Left renal cortex interstitium (tissue), 4 donors: ENCODE measurements at regions not wholly inside any gene's neighbourhood (a gene's known extent, or its start where the extent isn't known, plus 50 kb on each side); places are given as distances from the start of the nearest gene placed in this dataset.
A peak's percentile ranks its signal among the peaks of the same experiment; 100 is the strongest.
"Not testable (repeated sequence)": the region's sequence is repeated elsewhere in the genome, so short reads cannot be mapped to it uniquely, and the experiment has no call there.

Experiments
- DNase-seq, 4 donors: peaks; one replicate each; pipeline ENCODE4 v3.0.0-alpha.2; 2013; ENCODE audit warnings: low read depth in 4 of 4, low spot score in 2 of 4, missing footprints in 1 of 4

DNA sequence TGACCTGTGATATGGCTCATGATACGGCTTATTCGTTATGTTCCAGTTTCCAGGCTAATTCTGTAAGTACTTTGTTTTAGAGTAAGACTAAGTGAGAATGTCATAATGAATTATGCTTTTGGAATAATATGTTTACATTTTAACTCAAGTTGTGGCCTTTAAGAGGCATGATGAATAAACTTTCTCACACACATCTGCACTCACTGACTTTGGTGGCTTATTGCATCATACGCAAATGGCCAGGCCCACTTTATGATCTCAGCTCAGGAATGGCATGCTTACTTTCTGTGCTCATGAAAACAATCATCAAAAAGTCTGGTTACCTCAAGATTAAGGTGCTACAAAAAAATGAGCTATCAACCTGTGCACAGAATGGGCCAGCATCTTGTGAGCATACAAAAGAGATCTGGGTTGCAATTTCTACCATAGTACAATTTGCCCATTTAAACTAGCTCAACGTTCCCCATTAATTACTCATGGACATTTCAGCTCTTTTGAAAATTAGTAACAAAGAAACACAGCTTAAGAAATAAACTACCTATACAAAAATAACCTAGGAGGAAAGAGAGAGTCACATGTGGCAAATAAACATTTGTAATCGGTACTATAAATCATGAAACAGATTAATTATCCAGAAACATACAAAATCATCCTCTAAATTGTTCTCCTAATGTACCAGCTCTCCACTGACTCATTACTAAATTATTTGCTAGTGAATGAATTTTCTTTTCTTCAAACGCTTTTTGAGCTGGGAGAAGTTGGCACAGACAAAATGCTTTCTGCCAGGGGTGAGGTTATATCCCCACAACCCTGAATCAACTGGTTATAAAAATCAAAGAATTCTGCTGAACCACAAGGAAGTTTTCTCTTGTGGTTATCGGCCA is 439.0 kb upstream of the ADAMTS9 start:
- no peak for DNase-seq

DNA sequence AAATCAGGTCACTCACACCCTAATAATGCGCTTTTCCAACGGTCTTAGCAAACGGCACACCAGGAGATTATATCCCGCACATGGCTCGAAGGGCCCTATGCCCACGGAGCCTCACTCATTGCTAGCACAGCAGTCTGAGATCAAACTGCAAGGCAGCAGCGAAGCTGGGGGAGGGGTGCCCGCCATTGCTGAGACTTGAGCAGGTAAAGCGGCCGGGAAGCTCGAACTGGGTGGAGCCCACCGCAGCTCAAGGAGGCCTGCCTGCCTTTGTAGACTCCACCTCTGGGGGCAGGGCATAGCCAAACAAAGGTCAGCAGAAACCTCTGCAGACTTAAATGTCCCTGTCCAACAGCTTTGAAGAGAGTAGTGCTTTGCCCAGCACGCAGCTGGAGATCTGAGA is 432.4 kb upstream of the ADAMTS9 start:
- not testable (repeated sequence) for DNase-seq

DNA sequence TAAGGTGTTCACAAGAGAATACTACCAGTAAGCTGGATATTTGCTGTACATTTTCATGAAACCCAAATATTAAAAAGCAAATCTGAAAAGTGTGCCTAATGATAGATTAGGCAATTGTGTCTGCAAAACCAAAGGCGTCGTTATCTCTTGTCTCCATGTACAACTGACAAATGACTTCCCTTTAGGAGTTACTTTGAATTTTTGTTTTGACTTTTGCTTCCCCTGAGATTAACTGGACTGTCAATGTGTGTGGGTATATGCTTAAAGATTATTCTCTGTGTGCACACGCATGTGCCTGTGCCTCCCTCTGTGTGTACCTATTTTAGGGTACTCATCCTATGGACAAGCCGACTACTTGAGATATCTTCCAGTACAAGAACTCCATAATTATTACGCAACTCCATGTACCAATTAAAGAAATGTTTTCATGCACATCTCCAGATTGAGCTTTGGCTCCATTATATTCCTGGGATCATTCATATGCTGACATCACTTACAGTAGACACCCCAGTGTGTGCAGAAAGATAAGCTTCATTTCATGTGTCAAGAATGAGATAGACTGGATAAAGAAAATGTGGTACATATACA is 431.2 kb upstream of the ADAMTS9 start:
- DNase-seq: no peak

- DNase-seq: no peak
Measured at GRCh38 chr3:65114041-65114440, 426.2 kb upstream of the ADAMTS9 start.

DNA sequence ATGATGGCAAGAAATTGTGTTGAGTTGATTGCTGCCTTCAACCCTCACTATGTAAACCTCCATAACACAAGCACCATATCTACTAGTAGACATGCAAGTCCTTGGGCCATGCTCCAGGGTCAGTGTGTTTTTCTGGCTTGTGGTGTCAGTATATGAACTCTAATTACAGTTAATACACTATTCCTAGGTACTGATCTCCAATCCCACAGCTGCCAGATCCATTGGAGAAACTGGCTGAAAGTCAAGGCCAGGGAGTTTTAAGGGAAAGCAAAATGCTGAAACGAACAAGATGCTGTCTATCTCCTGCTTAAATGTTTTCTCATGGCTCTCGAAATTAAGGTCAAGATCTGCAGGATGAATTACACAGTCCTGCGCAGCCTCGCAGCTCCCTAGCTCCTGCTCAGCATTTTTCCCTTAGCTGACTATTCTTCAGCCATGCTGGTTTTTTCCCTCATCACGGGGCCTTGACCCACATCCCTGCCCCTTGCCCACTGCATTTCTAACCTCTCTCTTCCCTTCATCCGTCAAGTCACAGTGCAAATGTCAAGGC is 425.0 kb upstream of the ADAMTS9 start:
- no peak for DNase-seq

DNA sequence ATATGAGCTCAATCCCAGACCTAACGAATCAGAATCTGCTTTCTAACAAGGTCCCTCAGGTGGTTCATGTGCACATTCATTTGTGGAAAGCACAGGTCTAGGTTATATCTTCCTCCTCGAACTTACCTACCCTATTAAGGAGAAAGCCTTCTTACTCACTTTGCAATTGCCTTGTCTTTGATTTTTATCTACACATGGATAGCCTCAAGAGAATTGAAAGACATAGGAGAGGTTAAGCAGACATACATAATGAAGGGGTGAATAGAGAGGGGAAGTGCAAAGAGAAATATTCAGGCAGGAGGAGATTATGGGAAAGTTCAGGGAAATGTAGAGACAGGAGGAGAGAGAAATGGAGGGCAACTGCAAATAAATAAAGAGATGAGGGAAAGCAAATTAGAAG is 422.9 kb upstream of the ADAMTS9 start:
- DNase-seq: no peak

DNA sequence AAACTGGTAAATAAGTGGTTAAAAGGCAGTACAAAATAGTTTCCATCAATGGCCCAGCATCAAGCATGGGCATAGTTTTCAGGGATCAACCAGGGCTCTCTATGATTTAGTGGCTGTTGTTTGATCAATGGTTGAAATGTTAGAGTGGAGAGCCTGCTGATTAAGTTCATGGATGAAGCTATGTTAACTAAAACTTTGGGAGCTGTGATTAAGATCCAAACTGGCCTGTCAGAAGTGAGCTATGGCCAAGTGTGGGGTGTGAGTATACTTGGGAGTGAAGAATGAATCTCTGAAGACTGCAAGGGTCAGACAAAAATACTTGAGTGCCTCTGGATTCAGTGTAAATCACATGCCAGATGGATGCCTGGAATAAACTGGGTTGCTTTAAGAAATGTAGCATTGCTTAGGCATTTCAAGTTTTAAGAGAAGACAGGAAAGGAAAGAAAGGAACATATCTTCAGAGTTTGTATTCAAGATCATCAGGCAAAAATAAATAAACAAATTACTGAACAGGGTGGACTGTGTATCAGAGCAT is 422.2 kb upstream of the ADAMTS9 start:
- no peak for DNase-seq

- no peak for DNase-seq
Measured at GRCh38 chr3:65107174-65107573, 419.4 kb upstream of the ADAMTS9 start.

DNA sequence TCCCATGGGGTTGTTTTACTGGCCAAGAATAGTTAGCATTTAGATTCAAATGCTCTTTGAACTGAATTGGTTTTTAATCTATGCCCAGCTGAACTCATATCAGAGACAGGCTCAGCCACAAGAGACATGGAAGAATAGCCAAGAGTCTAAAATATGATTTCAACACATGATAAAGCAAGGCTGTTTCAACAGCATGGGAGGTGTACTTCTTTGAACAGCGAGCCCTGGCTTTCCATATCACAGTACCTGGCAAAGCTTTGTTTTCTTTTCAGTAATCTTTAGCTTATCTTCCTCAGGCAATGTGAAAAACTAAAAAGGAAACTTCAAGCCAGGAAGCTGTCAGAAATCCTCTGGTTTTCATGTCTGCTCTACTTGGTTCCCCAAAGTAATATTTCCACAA is 413.6 kb upstream of the ADAMTS9 start:
- DNase-seq: no peak

GRCh38 chr3:65098400-65098799 is 410.6 kb upstream of the ADAMTS9 start:
- DNase-seq: no peak

DNA sequence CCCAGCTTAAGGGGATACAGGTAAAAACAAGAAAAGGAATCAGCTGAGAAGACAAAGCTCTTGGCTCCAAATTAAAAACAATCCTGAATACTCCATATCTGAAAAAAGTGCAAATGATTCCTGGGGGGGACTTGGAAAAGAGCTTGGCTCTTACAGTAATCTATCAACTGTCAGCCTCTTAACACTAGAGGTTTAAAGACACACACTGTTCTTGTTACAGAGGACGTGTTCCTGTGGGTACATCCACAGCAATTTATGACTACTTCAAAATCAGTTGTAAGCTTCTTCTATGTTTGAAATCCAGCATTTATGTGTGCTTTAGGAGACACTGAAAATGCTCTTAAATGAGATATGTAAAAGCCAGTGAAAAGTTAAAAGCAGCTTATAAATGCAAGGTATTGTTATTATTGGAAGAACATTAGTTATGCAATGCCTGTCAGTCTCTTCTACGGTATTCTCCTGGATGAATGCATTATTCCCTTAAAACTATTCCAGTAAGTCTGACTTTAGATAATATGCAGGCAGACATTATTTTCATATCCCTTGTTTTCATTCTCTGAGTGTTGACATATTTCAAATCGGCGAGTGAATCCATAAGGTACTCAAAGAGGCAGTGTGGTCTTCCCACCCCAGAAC is 408.4 kb upstream of the ADAMTS9 start:
- DNase-seq: no peak

DNA sequence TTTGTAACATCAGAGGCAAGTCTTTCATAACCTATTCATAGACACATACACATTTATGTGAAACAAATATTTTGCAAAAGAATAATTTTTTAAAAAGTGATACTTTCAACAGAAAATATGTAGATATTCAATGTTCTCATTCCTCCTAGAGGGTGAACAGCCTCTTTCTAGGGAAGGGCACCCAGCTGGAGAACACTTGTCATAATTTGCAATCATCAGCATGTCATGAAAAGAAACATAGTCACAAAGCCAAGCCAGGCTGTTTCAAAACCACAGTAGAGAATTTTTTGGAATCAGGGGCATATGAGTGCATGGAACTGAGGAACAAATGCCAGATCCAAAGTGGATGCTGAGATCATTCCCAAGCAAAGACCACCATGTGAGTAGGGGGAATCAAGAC is 406.9 kb upstream of the ADAMTS9 start:
- no peak for DNase-seq

GRCh38 chr3:65093641-65094040 is 405.8 kb upstream of the ADAMTS9 start:
- DNase-seq: no peak

- no peak for DNase-seq
Measured at GRCh38 chr3:65091565-65091964, 403.8 kb upstream of the ADAMTS9 start.

DNA sequence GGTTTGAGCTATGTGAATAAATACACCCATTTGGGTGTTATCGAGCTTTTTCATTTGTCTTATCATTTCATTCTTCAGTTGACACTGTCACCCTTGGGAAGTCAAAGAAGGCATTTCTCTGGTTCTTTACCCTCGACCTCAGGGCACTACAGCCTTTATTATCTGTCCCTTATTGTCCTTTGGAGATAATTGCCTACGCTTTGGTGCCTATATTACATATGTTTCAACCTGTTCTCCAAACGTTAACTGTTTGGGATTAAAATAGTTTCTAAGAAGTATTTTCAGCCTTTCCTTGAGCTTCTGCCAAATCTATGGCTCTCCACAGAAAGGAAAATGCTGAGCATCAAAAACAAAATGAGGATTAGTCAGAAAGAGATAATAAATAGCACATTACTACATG is 395.4 kb upstream of the ADAMTS9 start:
- no peak for DNase-seq

DNA sequence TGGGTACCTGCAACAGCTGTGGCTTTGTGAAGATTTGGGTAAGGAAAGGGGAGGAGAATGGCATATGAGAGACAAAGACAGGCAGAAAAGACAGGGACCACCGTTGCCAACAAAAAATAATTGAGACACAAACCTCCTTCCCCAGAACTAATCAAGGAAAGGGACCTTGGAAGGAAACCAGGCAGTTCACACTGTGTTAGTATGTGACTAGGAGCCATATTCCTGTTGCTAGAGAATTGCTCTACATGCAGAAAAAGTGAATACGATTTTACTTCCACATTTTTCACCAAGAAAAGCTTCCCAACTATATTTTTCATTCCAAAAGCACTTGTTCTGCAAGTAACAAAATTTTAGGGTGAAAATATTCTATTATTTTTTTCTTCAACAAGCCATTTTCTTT is 393.7 kb upstream of the ADAMTS9 start:
- DNase-seq: no peak

DNA sequence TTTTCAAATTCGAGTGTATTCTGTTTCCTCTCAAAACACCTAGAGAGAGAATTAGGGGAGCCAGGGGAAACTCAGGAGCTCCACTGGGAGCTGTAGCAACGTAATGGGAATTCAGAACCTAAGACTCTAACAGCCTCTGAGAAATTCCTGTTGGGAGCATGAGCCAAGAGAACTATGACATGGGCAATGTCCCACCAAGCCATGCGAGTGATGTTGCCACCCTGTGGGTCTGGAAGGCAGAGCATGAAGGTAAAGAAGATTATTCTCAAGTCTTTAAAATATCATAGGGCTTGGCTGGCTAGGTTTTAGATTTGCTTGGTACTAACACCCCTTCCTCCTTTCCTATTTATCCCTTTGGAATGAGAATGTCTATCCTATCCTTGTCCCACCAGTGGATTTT is 392.6 kb upstream of the ADAMTS9 start:
- no peak for DNase-seq

- no peak for DNase-seq
Measured at GRCh38 chr3:65079560-65079959, 391.8 kb upstream of the ADAMTS9 start.

DNA sequence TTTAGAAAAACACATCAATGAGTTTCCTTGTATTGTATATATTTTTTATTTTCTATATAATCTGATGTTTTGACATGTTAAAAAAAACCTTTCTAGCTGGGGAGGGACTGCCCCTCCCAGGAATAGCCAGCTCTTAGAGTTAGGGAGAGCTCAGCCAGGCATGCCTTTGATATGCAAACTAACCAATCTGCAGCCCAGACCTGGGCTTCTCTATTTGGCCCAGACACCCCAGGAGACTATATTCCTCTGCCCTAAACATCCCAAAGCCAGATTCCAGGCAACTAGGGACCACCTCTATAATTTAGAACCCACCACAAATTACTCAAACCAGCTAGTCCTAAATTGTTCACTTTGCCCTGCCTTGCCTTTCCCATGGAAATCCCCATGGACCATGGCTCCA is 390.9 kb upstream of the ADAMTS9 start:
- no peak for DNase-seq

DNA sequence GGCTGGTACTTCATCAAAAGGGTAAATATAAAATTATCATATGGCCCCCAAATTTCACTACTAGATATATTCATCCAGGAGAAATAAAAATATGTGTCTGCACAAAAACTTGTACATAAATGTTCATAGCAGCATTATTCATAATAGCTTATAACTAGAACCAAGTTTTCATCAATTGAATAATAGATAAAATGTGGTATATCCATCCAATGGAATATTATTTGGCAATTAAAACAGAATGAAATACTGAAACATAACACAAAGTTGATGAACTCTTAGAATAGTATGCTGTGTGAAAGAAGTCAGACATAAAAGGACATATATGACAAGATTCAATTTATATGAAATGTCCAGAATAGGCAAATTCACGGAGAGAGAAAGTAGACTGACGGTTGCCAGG is 389.3 kb upstream of the ADAMTS9 start:
- DNase-seq: no peak

GRCh38 chr3:65070968-65071367 is 383.2 kb upstream of the ADAMTS9 start:
- DNase-seq: peak in 1 of 4 donors; percentile 3
